Caco-2 (cell line): ENCODE measurements at regions not wholly inside any gene's neighbourhood (a gene's known extent, or its start where the extent isn't known, plus 50 kb on each side); places are given as distances from the start of the nearest gene placed in this dataset.

Experiments
- BruUV-seq: library from RNA; stranded (reverse); fragments of 400-500 nt; replicated peaks from 2 replicates; lab custom pipeline; 2021; lab: Mats Ljungman, UMichigan
- CTCF ChIA-PET: fragments of 300-600 bp; sonication (Branson Sonifier 250); formaldehyde crosslinking; loops from one replicate; lab custom pipeline; 2022; ENCODE audit warnings: antibody characterized with exemption; lab: Charles Lee
- POLR2A ChIA-PET: fragments of 300-600 bp; sonication (Branson Sonifier 250); formaldehyde crosslinking; loops from one replicate; lab custom pipeline; 2022; ENCODE audit warnings: antibody characterized with exemption; lab: Charles Lee
- DNase-seq, 2 experiments: peaks; one replicate each; pipeline versions ENCODE4 v3.0.0 to v3.0.0-alpha.2; 2020 to 2022
- H3K27me3 ChIP-seq: replicated peaks from 2 replicates; pipeline ENCODE4 v1.6.0; 2011; ENCODE audit warnings: low read length; ENCODE audit not compliant: control insufficient read depth, insufficient read depth
- H3K36me3 ChIP-seq: 2 replicates; pipeline ENCODE4 v1.5.1; 2011; ENCODE audit warnings: low read length; ENCODE audit not compliant: control insufficient read depth, insufficient read depth
- H3K4me1 ChIP-seq: fragments of 250-450 bp; sonication (Bioruptor Pico); 2 replicates; pipeline ENCODE4 v1.5.1; 2020; ENCODE audit warnings: mild to moderate bottlenecking
- H3K4me3 ChIP-seq: 2 replicates; pipeline ENCODE4 v1.5.1; 2011; ENCODE audit warnings: low read depth, mild to moderate bottlenecking, control low read depth, low read length
- H3K9me3 ChIP-seq: fragments of 250-450 bp; sonication (Bioruptor Pico); 2 replicates; pipeline ENCODE4 v1.5.1; 2020; ENCODE audit warnings: mild to moderate bottlenecking, moderate library complexity
- H3K27ac Mint-ChIP-seq: one replicate; pipeline ENCODE4 v1.8.0; 2022; ENCODE audit warnings: mixed read lengths; ENCODE audit not compliant: unreplicated experiment
- H3K27me3 Mint-ChIP-seq: one replicate; pipeline ENCODE4 v1.8.0; 2022; ENCODE audit warnings: mixed read lengths; ENCODE audit not compliant: insufficient read depth, unreplicated experiment
- H3K36me3 Mint-ChIP-seq: one replicate; pipeline ENCODE4 v1.8.0; 2022; ENCODE audit warnings: mild to moderate bottlenecking, mixed read lengths; ENCODE audit not compliant: insufficient read depth, unreplicated experiment
- H3K4me1 Mint-ChIP-seq: one replicate; pipeline ENCODE4 v1.8.0; 2022; ENCODE audit warnings: low read depth, mixed read lengths; ENCODE audit not compliant: unreplicated experiment
- H3K4me3 Mint-ChIP-seq: one replicate; pipeline ENCODE4 v1.8.0; 2022; ENCODE audit warnings: mild to moderate bottlenecking, moderate library complexity, mixed read lengths; ENCODE audit not compliant: unreplicated experiment
- H3K9me3 Mint-ChIP-seq: one replicate; pipeline ENCODE4 v1.8.0; 2022; ENCODE audit warnings: mixed read lengths; ENCODE audit not compliant: unreplicated experiment
- CTCF ChIP-seq, 2 experiments: fragments of 200-600 bp in 1 of 2; IDR thresholded peaks; 1 replicate in 1 of 2; 2 replicates in 1 of 2; pipeline versions ENCODE4 v1.5.1 to v1.8.0; 2011 to 2022; ENCODE audit warnings: antibody characterized with exemption in 1 of 2, control low read depth in 1 of 2, inconsistent platforms in 1 of 2, low read depth in 1 of 2, low read length in 1 of 2, mild to moderate bottlenecking in 1 of 2, moderate library complexity in 1 of 2; ENCODE audit not compliant: insufficient read depth in 1 of 2, severe bottlenecking in 1 of 2, unreplicated experiment in 1 of 2
- intact Hi-C: fragments of 100-400 bp; cut with micrococcal nuclease; formaldehyde crosslinking; loops from one replicate; pipeline ENCODE4 v1.10.0; 2022; ENCODE audit not compliant: unreplicated experiment

GRCh38 chr12:47373554-47374150, 293.9 kb upstream of the AMIGO2 start:
- Mint-ChIP-seq H3K4me1 (no peaks in the 10 kb centered on the region), H3K9me3 (no peaks in the 10 kb centered on the region), H3K4me3 (no peak overlapping the region), H3K36me3 (no peaks in the 10 kb centered on the region), H3K27me3 (no peaks in the 10 kb centered on the region), H3K27ac (no peak overlapping the region)
- POLR2A ChIA-PET, result no interaction called here
- intact Hi-C loops, result no loop called here
- H3K27me3 ChIP-seq, result no peaks in the 10 kb centered on the region
- no TSS peak for BruUV-seq
- H3K4me3 ChIP-seq, result no peak overlapping the region
- CTCF ChIA-PET, result no interaction called here
- no peaks in the 10 kb centered on the region for H3K4me1 ChIP-seq
- no peaks in the 10 kb centered on the region for H3K9me3 ChIP-seq
- H3K36me3 ChIP-seq, result no peaks in the 10 kb centered on the region
- no peak for TF ChIP-seq CTCF (IDR thresholded peaks at IDR 0.05; ENCODE audit: insufficient read depth in 1 of 2, low read depth in 1 of 2, low read length in 1 of 2, severe bottlenecking in 1 of 2, unreplicated experiment in 1 of 2)
- no peak for DNase-seq

GRCh38 chr12:47370421-47370820, 290.7 kb upstream of the AMIGO2 start:
- Mint-ChIP-seq H3K9me3 (no peaks in the 10 kb centered on the region), H3K36me3 (no peaks in the 10 kb centered on the region), H3K27me3 (no peaks in the 10 kb centered on the region), H3K4me1 (no peaks in the 10 kb centered on the region), H3K4me3 (no peak overlapping the region), H3K27ac (no peak overlapping the region)
- no peak for TF ChIP-seq CTCF (IDR thresholded peaks at IDR 0.05; ENCODE audit: insufficient read depth in 1 of 2, low read depth in 1 of 2, low read length in 1 of 2, severe bottlenecking in 1 of 2, unreplicated experiment in 1 of 2)
- no TSS peak for BruUV-seq
- peak in 1 of 2 experiments; percentile 35 for DNase-seq
- Histone ChIP-seq H3K36me3 (no peaks in the 10 kb centered on the region), H3K9me3 (no peaks in the 10 kb centered on the region), H3K4me3 (no peak overlapping the region), H3K27me3 (no peaks in the 10 kb centered on the region), H3K4me1 (peaks cover 13% of the 10 kb centered on the region)
- POLR2A ChIA-PET, result no interaction called here
- CTCF ChIA-PET, result no interaction called here
- intact Hi-C loops, result no loop called here

GRCh38 chr12:47369085-47369484, 289.3 kb upstream of the AMIGO2 start:
- Histone ChIP-seq H3K4me3 (no peak overlapping the region), H3K9me3 (no peaks in the 10 kb centered on the region), H3K36me3 (no peaks in the 10 kb centered on the region), H3K27me3 (no peaks in the 10 kb centered on the region), H3K4me1 (peaks cover 13% of the 10 kb centered on the region)
- Mint-ChIP-seq H3K9me3 (no peaks in the 10 kb centered on the region), H3K4me1 (no peaks in the 10 kb centered on the region), H3K27ac (no peak overlapping the region), H3K36me3 (no peaks in the 10 kb centered on the region), H3K4me3 (no peak overlapping the region), H3K27me3 (no peaks in the 10 kb centered on the region)
- CTCF ChIA-PET, result no interaction called here
- BruUV-seq, result no TSS peak
- TF ChIP-seq CTCF (IDR thresholded peaks at IDR 0.05; ENCODE audit: insufficient read depth in 1 of 2, low read depth in 1 of 2, low read length in 1 of 2, severe bottlenecking in 1 of 2, unreplicated experiment in 1 of 2), result no peak
- intact Hi-C loops, result no loop called here
- DNase-seq, result no peak
- POLR2A ChIA-PET, result no interaction called here
